GM12864 (cell line): ENCODE measurements at regions not wholly inside any gene's neighbourhood (a gene's known extent, or its start where the extent isn't known, plus 50 kb on each side); places are given as distances from the start of the nearest gene placed in this dataset.
"Not testable (repeated sequence)": the region's sequence is repeated elsewhere in the genome, so short reads cannot be mapped to it uniquely, and the experiment has no call there.

Experiments
- DNase-seq: peaks from one replicate; pipeline ENCODE4 v3.0.0-alpha.2; 2011; ENCODE audit warnings: low read depth
- H3K4me3 ChIP-seq: 2 replicates; pipeline ENCODE4 v1.5.1; 2011; ENCODE audit warnings: mild to moderate bottlenecking, low read depth, low read length, control low read depth
- TF ChIP-seq, protein P1 (sequence below): IDR thresholded peaks from 2 replicates; pipeline ENCODE4 v1.5.1; 2011; ENCODE audit warnings: low read depth, mild to moderate bottlenecking, moderate library complexity, low read length, control low read depth, inconsistent platforms; ENCODE audit errors: missing control alignments

- DNase-seq: no peak
- H3K4me3 ChIP-seq: no peak overlapping the region
- TF ChIP-seq, protein P1, sequence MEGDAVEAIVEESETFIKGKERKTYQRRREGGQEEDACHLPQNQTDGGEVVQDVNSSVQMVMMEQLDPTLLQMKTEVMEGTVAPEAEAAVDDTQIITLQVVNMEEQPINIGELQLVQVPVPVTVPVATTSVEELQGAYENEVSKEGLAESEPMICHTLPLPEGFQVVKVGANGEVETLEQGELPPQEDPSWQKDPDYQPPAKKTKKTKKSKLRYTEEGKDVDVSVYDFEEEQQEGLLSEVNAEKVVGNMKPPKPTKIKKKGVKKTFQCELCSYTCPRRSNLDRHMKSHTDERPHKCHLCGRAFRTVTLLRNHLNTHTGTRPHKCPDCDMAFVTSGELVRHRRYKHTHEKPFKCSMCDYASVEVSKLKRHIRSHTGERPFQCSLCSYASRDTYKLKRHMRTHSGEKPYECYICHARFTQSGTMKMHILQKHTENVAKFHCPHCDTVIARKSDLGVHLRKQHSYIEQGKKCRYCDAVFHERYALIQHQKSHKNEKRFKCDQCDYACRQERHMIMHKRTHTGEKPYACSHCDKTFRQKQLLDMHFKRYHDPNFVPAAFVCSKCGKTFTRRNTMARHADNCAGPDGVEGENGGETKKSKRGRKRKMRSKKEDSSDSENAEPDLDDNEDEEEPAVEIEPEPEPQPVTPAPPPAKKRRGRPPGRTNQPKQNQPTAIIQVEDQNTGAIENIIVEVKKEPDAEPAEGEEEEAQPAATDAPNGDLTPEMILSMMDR: no peak
Observed at GRCh38 chr20:23294166-23294565, 56.4 kb upstream of the NXT1 start.

DNA sequence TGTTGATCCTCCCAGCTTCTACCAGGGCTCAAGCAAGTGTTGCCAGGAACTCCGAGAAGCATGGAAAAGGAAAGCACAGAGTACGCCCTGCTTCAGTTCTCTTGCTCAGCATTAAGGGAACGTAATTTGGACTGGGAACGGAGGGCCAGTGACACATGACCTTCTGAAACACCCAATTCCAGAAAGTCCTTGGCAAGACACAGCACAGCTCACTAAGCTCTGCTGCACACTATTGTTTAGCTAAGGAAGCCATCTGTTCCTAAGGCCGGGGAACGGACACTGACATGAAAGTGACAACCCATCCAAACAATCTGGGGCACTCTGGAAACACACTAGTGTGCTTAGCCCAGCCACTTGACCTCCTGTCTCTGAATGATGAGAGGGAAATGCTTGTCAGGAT, 56.9 kb upstream of the NXT1 start:
- TF ChIP-seq, protein P1: no peak
- DNase-seq: no peak
- H3K4me3 ChIP-seq: no peak overlapping the region

DNA sequence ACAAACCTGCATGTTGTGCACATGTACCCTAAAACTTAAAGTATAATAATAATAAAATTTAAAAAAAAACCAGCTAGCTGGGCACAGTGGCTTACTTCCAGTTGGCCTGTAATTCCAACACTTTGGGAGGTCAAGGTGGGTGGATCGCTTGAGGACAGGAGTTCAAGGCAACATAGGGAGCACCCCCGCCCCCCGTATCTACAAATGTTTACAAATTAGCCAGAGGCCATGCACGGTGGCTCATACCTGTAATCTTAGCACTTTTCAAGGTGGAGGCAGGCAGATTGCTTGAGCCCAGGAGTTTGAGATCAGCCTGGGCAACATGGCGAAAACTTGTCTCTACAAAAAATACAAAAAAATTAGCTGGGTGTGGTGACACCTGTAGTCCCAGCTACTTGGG, 58.3 kb upstream of the NXT1 start:
- DNase-seq, H3K4me3 ChIP-seq: not testable (repeated sequence)

GRCh38 chr20:23291575-23292240, 58.9 kb upstream of the NXT1 start:
- H3K4me3 ChIP-seq: no peak overlapping the region
- DNase-seq: no peak
- TF ChIP-seq, protein P1: no peak

GRCh38 chr20:23290761-23291574, 59.6 kb upstream of the NXT1 start:
- TF ChIP-seq, protein P1: no peak
- DNase-seq: no peak
- H3K4me3 ChIP-seq: no peak overlapping the region

GRCh38 chr20:23289724-23290395, 60.7 kb upstream of the NXT1 start:
- TF ChIP-seq, protein P1: no peak
- DNase-seq: no peak
- H3K4me3 ChIP-seq: no peak overlapping the region

DNA sequence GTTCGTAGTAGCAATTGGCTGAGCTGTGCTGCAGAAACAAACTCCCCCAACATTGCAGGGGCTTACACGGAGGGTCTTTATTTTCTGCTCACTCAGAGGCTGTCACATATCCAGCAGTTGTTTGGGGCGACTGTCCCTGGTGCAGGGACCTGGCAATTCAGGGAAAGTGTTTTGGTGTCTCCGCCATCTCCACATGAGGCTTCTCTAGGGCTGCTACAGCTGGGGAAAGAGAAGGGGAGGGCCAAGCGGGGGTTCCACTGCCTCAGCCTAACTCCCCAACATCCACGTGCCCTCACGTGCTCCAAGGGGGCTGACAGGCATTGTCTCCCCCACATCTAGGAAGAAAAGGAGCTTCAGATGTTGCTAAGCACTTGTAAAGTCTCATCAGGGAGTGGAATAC, 61.3 kb upstream of the NXT1 start:
- TF ChIP-seq, protein P1: no peak
- no peak for DNase-seq
- no peak overlapping the region for H3K4me3 ChIP-seq
